HG02852 (cell line): ENCODE measurements at regions not wholly inside any gene's neighbourhood (a gene's known extent, or its start where the extent isn't known, plus 50 kb on each side); places are given as distances from the start of the nearest gene placed in this dataset.
"Not testable (repeated sequence)": the region's sequence is repeated elsewhere in the genome, so short reads cannot be mapped to it uniquely, and the experiment has no call there.

ENCODE experiments used
- ATAC-seq: cut with Tn5 transposase; IDR thresholded peaks from one replicate; pipeline ENCODE4 v1.9.1; 2021; ENCODE audit warnings: mild to moderate bottlenecking, moderate library complexity; ENCODE audit not compliant: unreplicated experiment

DNA sequence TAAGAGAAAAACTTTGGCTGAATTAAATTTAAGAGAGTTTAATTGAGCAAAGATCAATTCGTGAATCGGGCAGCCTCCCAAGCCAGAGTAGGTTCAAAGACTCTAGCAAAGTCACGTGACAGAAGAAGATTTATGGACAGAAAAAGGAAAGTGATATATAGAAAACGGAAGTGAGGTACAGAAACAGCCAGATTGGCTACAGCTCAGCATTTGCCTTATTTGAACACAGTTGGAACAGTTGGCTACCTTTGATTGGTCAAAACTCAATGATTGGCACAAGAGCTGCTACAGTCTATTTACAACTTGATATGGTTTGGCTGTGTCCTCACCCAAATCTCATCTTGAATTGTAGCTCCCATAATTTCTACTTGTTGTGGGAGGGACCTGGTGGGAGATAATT is 102.6 kb downstream of the PLG start:
- no peak for ATAC-seq

DNA sequence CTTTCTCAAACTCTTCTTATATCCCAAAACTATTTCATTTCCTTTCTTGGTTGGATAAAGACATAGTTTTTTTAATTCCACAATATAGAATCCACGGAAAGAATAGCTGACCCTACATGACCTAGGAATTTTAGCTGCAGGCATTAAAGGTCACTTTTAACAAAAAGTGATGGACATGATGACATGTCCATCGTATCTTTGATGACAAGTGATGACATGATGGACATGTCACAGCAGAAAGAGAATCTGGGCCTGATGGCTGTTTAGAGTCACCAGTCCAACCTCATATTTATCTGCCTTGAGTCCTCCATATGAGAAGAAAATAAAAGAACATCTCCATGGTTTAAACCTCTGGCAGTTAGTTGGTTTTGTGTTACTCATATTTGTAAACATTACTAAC is 106.2 kb downstream of the PLG start:
- no peak for ATAC-seq

DNA sequence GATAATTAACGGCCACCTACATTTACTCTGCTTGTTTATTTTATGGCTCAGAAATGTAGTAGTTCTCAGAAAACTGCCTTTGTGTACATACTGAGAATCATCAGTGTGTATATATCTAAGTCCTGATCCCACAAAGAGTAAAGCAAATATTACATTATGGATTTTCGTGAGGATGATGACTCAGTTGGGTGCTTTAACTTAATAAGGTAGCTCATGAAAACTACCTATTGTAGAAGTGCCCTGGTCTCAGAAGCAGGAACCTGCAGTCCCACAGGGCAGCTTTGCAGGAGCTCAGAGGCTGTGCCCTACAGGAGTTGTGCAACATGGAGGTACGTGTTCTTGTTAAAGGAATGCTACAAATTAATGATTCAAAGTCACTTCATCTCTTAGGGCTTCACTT is 108.2 kb downstream of the PLG start:
- no peak for ATAC-seq

DNA sequence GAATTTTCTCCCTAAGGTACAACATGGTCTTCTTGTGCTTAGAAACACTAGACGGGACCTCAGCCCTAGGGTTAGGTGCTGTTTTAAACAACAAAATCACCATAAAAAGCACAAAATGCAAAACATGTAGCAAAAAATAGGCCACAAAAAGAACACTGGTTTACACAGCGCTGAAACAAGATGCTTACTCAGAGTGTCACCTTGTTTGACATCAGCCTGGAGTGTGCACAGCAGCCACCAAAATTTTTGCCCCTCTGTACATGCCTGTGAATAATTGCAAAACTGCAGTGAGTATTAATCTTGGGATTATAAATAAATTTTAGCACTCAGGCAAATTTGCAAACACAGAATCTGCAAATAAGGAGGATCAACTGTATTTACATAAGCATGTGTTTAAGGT is 110.1 kb downstream of the PLG start:
- peak; percentile 52 for ATAC-seq

DNA sequence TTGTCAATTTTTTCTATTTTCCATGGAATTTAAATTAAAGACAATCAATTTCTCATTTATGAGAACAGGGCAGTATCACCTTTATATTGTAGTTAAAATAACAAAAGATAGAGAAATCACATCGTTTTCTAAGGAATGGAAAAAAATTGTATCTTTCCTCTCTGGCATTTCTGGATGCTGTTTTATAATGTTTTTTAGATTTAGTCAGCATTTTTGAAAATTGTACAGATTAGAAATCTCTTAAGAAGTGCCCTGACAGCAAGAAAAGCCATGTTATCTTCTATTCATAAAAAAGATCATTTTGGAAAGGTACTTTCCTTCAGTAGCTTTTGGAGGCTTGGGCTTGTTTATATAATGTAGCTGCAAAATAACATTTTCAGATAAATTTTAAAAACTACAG is 116.9 kb downstream of the PLG start:
- no peak for ATAC-seq

DNA sequence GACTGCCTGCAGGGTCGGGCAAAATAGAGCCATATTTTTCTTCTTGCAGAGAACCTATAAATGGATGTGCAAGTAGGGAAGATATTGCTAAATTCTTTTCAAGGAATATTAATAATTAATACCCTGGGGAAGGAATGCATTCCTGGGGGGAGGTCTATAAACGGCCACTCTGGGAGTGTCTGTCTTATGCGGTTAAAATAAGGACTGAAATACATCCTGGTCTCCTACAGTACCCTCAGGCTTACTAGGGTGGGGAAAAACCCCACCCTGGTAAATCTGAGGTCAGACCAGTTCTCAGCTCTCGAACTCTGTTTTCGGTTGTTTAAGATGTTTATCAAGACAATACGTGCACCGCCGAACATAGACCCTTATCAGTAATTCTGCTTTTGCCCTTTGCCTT is 118.6 kb downstream of the PLG start:
- ATAC-seq, result not testable (repeated sequence)

DNA sequence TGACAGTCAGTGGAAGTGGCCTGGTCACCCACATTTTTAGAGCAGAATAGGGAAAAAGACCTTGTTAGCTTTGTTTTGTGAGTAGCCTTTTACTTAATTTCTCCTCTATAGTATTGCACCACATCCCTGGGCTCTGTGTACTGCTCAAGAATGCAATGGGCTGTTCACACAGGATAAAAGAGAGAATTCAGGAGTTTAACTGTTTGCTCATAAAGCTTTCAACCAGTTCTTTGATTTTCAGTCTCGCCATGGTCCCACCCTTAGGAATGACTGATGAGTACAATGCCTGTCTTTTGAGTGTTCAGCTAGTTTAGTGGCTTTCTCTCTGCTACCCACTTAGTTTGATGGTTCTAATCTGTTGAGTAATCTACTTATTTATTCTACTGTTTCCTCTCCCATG is 129.7 kb downstream of the PLG start:
- ATAC-seq, result no peak

DNA sequence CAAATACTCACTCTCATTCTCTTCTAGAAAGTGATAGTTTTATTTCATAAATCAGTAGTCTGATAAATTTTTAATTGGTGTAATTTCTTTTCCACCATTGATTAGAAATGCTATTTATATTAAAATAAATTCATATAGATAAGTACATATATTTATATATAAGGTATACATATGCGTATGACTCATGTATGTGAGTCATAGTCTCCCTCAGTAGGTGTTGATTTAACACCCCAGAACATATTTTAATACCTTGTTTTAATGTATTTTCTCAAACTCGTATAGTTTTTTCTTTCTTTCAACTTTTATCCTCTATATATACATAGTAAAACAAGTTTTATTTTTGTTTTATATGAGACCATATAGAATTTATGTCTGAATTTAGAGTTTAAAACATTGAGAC is 130.4 kb downstream of the PLG start:
- ATAC-seq, result no peak

DNA sequence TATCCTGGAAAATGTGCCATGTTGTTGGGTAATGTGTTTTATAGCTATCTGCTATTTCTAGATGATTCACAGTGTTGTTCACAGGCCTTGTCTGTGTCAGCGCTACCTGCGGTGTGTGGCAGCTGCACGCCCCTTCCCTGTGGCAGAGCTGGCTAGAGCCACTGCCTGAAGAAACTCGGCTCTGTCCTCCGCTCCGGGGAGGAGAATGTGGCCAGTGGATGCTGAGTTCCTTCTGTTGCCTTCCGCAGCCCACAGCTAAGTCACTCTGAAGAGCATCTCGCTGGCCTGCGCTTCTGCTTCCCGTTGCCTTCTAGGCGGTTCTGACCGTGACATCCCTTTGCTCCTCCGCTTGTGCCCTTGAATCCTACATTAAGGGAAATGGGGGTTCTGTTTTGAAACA is 135.1 kb downstream of the PLG start:
- ATAC-seq, result no peak

DNA sequence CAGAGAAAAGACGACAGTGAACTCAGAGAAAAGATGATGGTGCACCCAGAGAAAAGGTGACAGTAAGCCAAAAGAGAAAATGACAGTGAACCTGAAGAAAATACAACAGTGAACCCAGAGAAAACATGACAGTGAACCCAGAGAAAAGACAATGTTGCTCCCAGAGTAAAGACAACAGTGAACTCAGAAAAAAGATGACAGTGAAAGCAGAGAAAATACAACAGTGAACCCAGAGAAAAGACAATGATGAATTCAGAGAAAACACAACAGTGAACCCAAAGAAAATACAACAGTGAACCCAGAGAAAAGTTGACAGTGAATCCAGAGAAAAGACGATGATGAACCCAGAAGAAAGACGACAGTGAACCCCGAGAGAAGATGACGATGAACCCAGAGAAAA is 140.5 kb upstream of the MAP3K4 start:
- ATAC-seq, result no peak

DNA sequence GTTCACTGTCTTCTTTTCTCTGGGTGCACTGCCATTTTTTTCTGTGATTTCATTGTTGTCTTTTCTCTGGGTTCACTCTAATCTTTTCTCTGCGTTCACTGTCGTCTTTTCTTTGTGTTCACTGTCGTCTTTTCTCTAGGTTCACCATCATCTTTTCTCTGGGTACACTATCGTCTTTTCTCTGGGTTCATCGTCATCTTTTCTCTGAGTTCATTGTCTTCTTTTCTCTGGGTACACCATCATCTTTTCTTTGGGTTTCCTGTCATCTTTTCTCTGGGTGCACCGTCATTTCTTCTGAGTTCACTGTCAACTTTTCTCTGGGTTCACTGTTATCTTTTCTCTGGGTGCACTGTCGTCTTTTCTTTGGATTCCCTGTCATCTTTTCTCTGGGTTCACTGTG is 137.6 kb upstream of the MAP3K4 start:
- ATAC-seq, result no peak

DNA sequence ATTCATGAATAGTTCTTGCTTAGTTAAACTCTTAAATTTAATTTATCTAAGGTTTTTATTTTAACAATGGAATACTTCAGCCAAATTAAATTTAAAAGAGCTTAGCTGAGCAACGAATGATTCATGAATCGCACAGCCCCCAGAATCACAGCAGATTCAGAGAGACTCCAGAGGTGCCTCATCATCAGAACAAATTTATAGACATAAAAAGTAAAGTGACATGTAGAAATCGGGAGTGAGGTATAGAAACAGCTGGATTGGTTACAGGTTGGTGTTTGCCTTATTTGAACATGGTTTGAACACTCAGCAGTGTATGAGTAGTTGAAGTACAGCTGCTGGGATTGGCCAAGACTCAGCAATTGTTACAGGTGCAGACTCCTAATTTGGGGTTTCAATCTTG is 132.7 kb upstream of the MAP3K4 start:
- no peak for ATAC-seq

DNA sequence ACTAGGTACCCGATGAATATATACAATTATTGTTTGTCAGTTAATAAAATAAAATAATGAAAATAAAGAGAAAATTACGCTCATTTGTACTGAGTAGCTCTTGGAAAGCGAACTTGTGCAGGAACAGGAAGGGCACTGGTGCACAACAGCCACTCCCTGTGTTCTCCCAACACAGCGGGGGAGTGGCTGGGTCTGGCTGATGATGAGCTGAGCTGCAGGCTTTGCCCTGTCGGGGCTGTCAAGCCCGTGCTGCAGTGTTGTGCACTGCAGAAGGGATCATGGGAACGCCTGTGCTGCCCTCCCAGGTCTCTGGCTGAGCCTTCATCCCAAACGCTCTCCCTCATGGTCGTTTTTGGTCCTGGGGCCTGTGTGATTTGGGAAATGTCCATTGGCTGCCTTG is 131.7 kb upstream of the MAP3K4 start:
- ATAC-seq, result no peak

DNA sequence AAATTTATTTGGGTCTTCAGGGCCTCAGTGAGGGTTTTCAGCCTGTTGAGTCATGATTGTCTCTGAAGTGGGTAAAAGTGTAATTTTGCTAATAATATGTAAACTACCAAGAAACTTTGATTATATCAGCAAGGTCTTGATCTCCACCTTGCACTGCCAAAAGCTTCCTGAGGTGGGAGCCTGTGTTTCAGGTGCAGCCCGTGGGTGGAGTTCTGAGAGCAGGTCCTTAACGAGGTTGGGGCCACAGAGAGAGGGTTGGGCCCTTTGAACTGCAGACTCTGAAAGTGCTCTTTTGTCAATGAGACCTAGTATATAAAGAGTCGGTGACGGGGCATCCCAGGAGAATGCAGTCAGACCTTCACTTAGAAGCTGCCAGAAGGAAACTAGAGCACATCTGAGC is 129.7 kb upstream of the MAP3K4 start:
- peak; percentile 48 for ATAC-seq

DNA sequence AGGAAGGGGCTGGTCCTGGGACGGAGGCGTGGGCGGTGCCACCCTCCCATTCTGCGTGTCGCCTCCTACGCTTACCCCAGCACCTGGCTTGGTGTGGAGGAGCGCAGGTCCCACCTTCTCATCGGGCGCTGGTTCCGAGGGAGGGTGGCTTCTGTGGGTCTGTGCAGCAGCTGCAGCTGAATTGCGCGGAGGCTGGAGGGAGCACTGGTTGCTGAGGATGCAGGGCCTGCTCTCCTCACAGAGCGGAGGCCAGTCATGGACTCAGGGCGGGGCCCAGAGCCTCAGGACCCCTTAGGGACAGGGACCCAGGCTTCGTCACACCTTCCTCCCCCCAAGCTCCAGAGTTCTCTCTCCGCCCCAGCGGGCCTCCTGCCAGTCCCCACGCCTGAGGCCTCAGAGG is 127.8 kb upstream of the MAP3K4 start:
- no peak for ATAC-seq

DNA sequence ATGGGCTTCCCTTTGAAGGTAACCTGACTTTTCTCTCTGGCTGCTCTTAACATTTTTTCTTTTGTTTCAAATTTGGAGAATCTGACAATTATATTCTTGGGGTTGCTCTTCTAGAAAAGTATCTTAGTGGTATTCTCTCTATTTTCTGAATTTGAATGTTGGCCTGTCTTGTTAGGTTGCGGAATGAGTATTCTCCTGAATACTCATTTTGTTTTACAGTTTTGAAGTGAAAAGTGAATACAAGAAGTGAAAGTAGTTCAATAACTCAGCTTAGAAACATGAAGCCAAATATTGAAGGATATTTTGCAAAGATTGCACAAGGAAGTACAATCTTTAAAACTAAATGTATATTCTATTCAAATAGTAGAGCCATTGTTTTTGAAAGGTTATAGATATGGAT is 120.2 kb upstream of the MAP3K4 start:
- ATAC-seq, result peak; percentile 99

DNA sequence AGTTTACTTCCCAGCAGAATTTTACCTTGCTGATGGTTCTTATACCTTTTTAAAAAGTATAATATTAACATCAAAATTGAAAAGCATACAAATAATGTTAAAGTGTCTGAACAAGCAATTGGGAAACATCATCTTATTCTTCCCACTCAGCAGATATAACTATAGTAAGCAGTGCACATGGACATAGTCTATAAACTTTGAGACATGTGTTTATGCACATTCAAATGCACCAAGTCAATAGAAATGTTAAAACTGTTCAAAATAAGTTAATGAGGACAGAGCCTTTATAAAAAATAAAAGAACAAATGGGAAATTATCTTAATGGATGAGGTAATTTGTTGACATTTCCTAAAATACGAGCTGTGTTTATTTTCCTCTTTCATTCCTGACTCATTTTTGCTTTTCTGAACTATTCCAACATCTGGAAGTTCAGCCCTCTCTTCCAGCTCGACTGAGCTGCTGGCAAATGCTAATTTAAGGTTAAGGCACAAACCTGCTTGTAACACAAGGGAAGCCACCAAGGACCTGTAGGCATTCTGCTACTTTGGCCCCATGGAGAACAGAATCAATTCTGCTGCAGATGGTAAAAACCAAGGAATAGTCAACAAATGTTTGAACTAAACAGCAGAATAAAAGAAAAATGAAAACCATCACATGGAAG is 110.3 kb upstream of the MAP3K4 start:
- no peak for ATAC-seq

DNA sequence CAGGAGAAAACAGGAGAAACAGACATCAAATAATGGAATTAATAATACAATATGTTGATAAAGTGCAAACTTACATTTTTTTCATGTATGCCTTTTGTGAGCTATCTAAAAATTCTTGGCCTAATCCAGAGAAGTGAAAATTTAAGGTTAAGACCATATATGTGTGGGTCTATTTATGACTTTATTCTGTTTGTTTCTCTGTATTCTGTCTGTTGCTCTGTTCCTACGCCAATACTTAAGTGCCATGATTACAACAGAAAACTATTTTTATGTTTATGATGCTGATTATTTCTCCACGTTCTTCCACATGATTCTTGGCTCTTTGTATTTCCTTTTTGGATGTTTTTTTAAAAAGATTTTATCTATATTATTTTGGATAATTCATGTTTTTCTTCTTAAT is 109.6 kb upstream of the MAP3K4 start:
- ATAC-seq, result no peak

DNA sequence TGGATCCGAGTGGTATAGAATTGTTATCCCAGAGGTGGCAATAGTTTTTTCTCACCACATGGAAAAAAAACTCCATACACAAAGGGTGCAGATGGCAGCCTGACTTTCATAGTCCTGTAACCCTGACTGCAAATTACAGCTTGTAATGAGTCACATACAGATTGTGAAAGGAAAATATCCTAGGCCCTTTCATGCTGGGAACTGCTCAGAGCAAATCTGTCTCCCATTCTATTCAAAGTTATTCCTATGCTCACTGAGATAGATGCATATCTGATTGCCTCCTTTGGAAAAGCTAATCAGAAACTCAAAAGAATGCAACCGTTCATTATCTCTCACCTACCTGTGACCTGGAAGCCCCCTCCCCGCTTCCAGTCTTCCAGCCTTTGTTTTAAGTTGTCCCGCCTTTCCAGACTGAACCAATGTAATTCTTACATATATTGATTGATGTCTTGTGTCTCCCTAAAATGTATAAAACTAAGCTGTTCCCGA is 108.7 kb upstream of the MAP3K4 start:
- ATAC-seq, result no peak

DNA sequence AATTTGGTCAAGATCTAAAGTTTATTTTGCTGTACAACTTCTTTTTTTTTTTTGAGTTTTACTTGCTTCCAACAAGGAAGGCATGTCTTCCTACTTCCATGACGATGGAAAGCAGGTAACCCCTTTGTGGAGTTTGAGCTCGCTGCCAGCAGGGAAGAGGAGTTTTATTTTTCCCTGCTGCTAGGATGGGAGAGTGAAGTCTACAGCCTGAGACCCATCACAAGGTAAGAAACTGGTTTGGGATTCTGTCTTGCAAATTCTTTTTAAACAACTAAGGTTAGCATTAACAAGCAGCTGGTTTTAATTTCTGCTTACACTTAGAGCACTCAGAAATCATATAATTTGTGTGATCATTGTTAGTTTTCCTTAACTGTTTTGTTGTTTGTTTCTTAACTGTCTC is 108.0 kb upstream of the MAP3K4 start:
- ATAC-seq, result no peak

DNA sequence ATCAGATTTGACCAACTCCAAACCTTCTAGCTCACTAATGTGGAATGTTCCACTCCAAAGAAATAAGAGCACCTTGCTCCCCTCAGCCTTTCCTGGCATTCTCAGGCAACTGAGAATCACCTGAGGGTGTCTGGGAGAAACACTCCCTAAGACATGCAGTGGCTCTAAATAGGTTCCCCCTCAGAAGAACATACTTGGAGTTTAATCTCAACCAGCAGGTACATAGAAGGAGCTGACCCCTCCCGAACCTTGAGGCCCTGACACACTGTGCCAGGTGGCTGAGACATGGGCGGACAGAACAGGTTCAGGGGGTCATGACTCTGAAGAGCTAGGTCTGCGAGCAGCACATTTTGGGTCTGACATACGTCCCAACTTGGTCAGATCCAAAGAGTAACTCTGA is 107.6 kb upstream of the MAP3K4 start:
- no peak for ATAC-seq

DNA sequence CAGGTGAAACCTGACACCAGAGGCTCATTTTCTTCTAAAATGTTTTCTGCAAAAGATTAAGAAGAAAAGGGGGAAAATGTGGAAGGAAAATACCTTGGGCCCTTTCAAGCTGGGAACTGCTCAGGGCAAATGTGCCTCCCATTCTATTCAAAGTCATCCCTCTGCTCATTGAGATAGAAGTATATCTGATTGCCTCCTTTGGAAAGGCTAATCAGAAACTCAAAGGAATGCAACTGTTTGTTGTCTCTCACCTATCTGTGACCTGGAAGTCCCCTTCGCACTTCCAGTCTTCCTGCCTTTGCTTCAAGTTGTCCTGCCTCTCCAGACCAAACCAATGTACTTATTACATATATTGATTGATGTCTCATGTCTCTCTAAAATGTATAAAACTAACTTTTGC is 102.4 kb upstream of the MAP3K4 start:
- not testable (repeated sequence) for ATAC-seq

DNA sequence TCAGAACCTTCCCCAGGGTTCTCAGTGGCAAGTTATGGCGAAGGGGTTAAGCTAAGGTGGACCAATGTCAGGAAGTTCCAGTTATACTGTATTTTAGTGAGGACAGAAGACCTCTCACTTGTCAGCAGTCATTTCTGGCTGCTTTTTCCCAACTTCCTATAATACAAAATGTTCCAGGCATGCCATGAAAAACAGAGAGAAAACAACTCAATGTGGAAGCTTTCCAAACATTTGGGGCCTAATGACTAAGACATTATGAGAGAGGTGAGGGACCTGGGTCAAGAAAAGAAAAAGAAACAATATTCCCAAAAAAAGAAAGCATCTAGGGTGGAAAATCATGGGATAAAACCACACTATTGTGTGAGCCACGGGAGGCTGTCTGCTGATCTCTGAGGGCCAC is 99.9 kb upstream of the MAP3K4 start:
- no peak for ATAC-seq
